ENCODE measurements at regions not wholly inside any gene's neighbourhood (a gene's known extent, or its start where the extent isn't known, plus 50 kb on each side); places are given as distances from the start of the nearest gene placed in this dataset.

GRCh38 chr18:29181151-29181901 lies 1004.4 kb upstream of the CDH2 start:
- POLR2A ChIA-PET = no interaction called here
- TF ChIP-seq BCL6B (tag by site-specific recombination; IDR thresholded peaks at IDR 0.05) = no peak
- no peak for TF ChIP-seq ZNF239 (tag by site-specific recombination; IDR thresholded peaks at IDR 0.05)
- TF ChIP-seq ZBTB49 (tag by site-specific recombination; IDR thresholded peaks at IDR 0.05; ENCODE audit: low read depth) = no peak
- no peak for TF ChIP-seq PATZ1 (tag by site-specific recombination; IDR thresholded peaks at IDR 0.05)
- TF ChIP-seq ZNF768 (tag by site-specific recombination; IDR thresholded peaks at IDR 0.05) = no peak
- no peak for TF ChIP-seq TSHZ1 (tag by site-specific recombination; IDR thresholded peaks at IDR 0.05; ENCODE audit: borderline replicate concordance)
- no peak for TF ChIP-seq ZBTB7A (tag by site-specific recombination; IDR thresholded peaks at IDR 0.05; ENCODE audit: low read depth)
- no peak for TF ChIP-seq ZFHX2 (tag by site-specific recombination; conservative IDR thresholded peaks at IDR 0.05)
- TF ChIP-seq ZNF596 (tag by site-specific recombination; IDR thresholded peaks at IDR 0.05) = no peak
- no peak for TF ChIP-seq ZSCAN4 (tag by site-specific recombination; IDR thresholded peaks at IDR 0.05)
- H3K9me3 ChIP-seq (ENCODE audit: control insufficient read depth, insufficient read depth, low read depth, low read length) = no peaks in the 10 kb centered on the region
- no peak overlapping the region for H3K27ac ChIP-seq (ENCODE audit: extremely low read depth, low read depth, low read length)
- no peak overlapping the region for H3K4me3 ChIP-seq (ENCODE audit: low read depth, low read length)
- no peaks in the 10 kb centered on the region for H3K4me1 ChIP-seq (ENCODE audit: control insufficient read depth, insufficient read depth, low read length)
- no peaks in the 10 kb centered on the region for H3K36me3 ChIP-seq (ENCODE audit: control insufficient read depth in 2 of 2, insufficient read depth in 1 of 2, low read length in 2 of 2)
- CTCF ChIA-PET = no interaction called here

- Histone ChIP-seq H3K36me3 (ENCODE audit: control insufficient read depth in 2 of 2, insufficient read depth in 1 of 2, low read length in 2 of 2) (no peaks in the 10 kb centered on the region), H3K27ac (ENCODE audit: extremely low read depth, low read depth, low read length) (no peak overlapping the region), H3K4me1 (ENCODE audit: control insufficient read depth, insufficient read depth, low read length) (no peaks in the 10 kb centered on the region), H3K4me3 (ENCODE audit: low read depth, low read length) (no peak overlapping the region), H3K9me3 (ENCODE audit: control insufficient read depth, insufficient read depth, low read depth, low read length) (no peaks in the 10 kb centered on the region)
- ChIA-PET CTCF (no interaction called here), POLR2A (no interaction called here)
- no peak for TF ChIP-seq AEBP2 (tag by site-specific recombination; IDR thresholded peaks at IDR 0.05; ENCODE audit: borderline replicate concordance)
- TF ChIP-seq ZNF549 (tag by site-specific recombination; IDR thresholded peaks at IDR 0.05) = no peak
- TF ChIP-seq ZNF148 (tag by site-specific recombination; IDR thresholded peaks at IDR 0.05; ENCODE audit: borderline replicate concordance) = no peak
- no peak for TF ChIP-seq BCL6B (tag by site-specific recombination; IDR thresholded peaks at IDR 0.05)
- TF ChIP-seq ZNF112 (tag by site-specific recombination; IDR thresholded peaks at IDR 0.05) = no peak
- TF ChIP-seq ZNF626 (tag by site-specific recombination; IDR thresholded peaks at IDR 0.05) = no peak
- TF ChIP-seq ZNF132 (tag by site-specific recombination; IDR thresholded peaks at IDR 0.05; ENCODE audit: borderline replicate concordance) = no peak
Measured at GRCh38 chr18:29176681-29177080, 999.8 kb upstream of the CDH2 start.
